H1 (cell line): ENCODE measurements at regions not wholly inside any gene's neighbourhood (a gene's known extent, or its start where the extent isn't known, plus 50 kb on each side); places are given as distances from the start of the nearest gene placed in this dataset.

Source experiments
- CTCF ChIA-PET: fragments of 300-600 bp; sonication (Branson Sonifier 250); formaldehyde crosslinking; loops from one replicate; lab custom pipeline; 2021; ENCODE audit not compliant: partially characterized antibody; lab: Charles Lee
- POLR2A ChIA-PET: fragments of 300-600 bp; sonication (Branson Sonifier 250); formaldehyde crosslinking; loops from one replicate; lab custom pipeline; 2021; ENCODE audit warnings: inconsistent platforms; ENCODE audit not compliant: partially characterized antibody; lab: Charles Lee
- DNase-seq, 2 experiments: peaks; one replicate each; pipeline versions ENCODE4 v3.0.0 to v3.0.0-alpha.2; 2010 to 2022; ENCODE audit warnings: low spot score in 2 of 2, low read depth in 1 of 2, mixed read lengths in 1 of 2
- FAIRE-seq: peaks from 2 replicates; lab custom pipeline; 2011; peaks lifted over from hg19 to GRCh38; lab: Jason Lieb, UNC
- H2AFZ ChIP-seq: 2 replicates; pipeline ENCODE4 v1.8.1; 2012; ENCODE audit warnings: low read length, inconsistent platforms
- H2AK5ac ChIP-seq: 2 replicates; pipeline ENCODE4 v1.6.1; 2013; ENCODE audit warnings: low read depth, low read length
- H2BK120ac ChIP-seq: replicated peaks from 2 replicates; pipeline ENCODE3; 2013; ENCODE audit warnings: low read depth, low read length, inconsistent platforms
- H2BK12ac ChIP-seq: 2 replicates; pipeline ENCODE4 v1.6.1; 2013; ENCODE audit warnings: low read depth, low read length
- H2BK15ac ChIP-seq: 2 replicates; pipeline ENCODE4 v1.6.1; 2013; ENCODE audit warnings: low read length
- H2BK20ac ChIP-seq: 2 replicates; pipeline ENCODE4 v1.6.1; 2013; ENCODE audit warnings: low read length
- H2BK5ac ChIP-seq: 2 replicates; pipeline ENCODE4 v1.6.1; 2013; ENCODE audit warnings: low read depth, low read length
- H3K14ac ChIP-seq: 2 replicates; pipeline ENCODE4 v1.6.1; 2013; ENCODE audit warnings: inconsistent platforms; ENCODE audit not compliant: insufficient read length
- H3K18ac ChIP-seq: 2 replicates; pipeline ENCODE4 v1.6.1; 2013; ENCODE audit warnings: low read length; ENCODE audit errors: extremely low read depth
- H3K23ac ChIP-seq: 2 replicates; pipeline ENCODE4 v1.6.1; 2013; ENCODE audit warnings: inconsistent platforms; ENCODE audit not compliant: insufficient read length
- H3K23me2 ChIP-seq: 2 replicates; pipeline ENCODE4 v1.6.1; 2013; ENCODE audit warnings: low read depth, low read length
- H3K27ac ChIP-seq: 2 replicates; pipeline ENCODE4 v1.6.1; 2011; ENCODE audit warnings: low read depth, low read length, inconsistent platforms
- H3K27me3 ChIP-seq, 4 experiments: replicated peaks in 1 of 4; 1 replicate in 1 of 4; 2 replicates in 3 of 4; pipeline versions ENCODE4 v1.6.1 to v1.8.1; 2011 to 2013; ENCODE audit warnings: low read length in 3 of 4, mild to moderate bottlenecking in 3 of 4, inconsistent platforms in 2 of 4, mixed read lengths in 2 of 4, moderate library complexity in 1 of 4; ENCODE audit not compliant: control insufficient read depth in 3 of 4, insufficient read depth in 3 of 4; ENCODE audit errors: extremely low read depth in 1 of 4
- H3K36me3 ChIP-seq, 4 experiments: 2 replicates each; pipeline versions ENCODE4 v1.6.1 to v1.8.1; 2011 to 2013; ENCODE audit warnings: mild to moderate bottlenecking in 4 of 4, low read length in 3 of 4, moderate library complexity in 2 of 4, control low read depth in 1 of 4, inconsistent platforms in 1 of 4; ENCODE audit not compliant: insufficient read depth in 4 of 4, control insufficient read depth in 2 of 4
- H3K4ac ChIP-seq: replicated peaks from 2 replicates; pipeline ENCODE3; 2013; ENCODE audit warnings: low read length, low read depth, mixed read lengths, inconsistent platforms; ENCODE audit not compliant: insufficient read length
- H3K4me1 ChIP-seq, 4 experiments: replicated peaks in 1 of 4; 1 replicate in 1 of 4; 2 replicates in 3 of 4; pipeline versions ENCODE4 v1.6.1 to v1.8.1; 2011 to 2013; ENCODE audit warnings: low read length in 3 of 4, inconsistent platforms in 2 of 4, mixed read lengths in 1 of 4; ENCODE audit not compliant: insufficient read depth in 4 of 4, control insufficient read depth in 3 of 4
- H3K4me2 ChIP-seq, 2 experiments: 2 replicates each; pipeline versions ENCODE4 v1.6.1 to v1.8.1; 2011 to 2013; ENCODE audit warnings: low read depth in 2 of 2, low read length in 2 of 2, control low read depth in 1 of 2, inconsistent platforms in 1 of 2, mild to moderate bottlenecking in 1 of 2; ENCODE audit not compliant: insufficient read depth in 1 of 2
- H3K4me3 ChIP-seq, 4 experiments: fragments of 200-600, 300-600 bp in 1 of 4; sonication (generic), shearing (Covaris generic), sonication (Bioruptor Twin) in 1 of 4; 2 replicates each; pipeline versions ENCODE4 v1.5.1 to v1.8.1; 2011 to 2016; ENCODE audit warnings: low read length in 4 of 4, low read depth in 3 of 4, control low read depth in 2 of 4, inconsistent platforms in 2 of 4, mild to moderate bottlenecking in 2 of 4, mixed read lengths in 1 of 4, moderate library complexity in 1 of 4; ENCODE audit not compliant: insufficient read depth in 2 of 4; ENCODE audit errors: extremely low read depth in 1 of 4
- H3K56ac ChIP-seq: replicated peaks from 2 replicates; pipeline ENCODE3; 2013; ENCODE audit warnings: low read depth, mild to moderate bottlenecking, mixed read lengths, low read length, inconsistent platforms; ENCODE audit not compliant: insufficient read length
- H3K79me1 ChIP-seq: 2 replicates; pipeline ENCODE4 v1.6.1; 2013; ENCODE audit warnings: low read depth, low read length, control low read depth
- H3K79me2 ChIP-seq, 2 experiments: 2 replicates each; pipeline versions ENCODE4 v1.6.1 to v1.8.1; 2012 to 2013; ENCODE audit warnings: low read length in 2 of 2, mild to moderate bottlenecking in 2 of 2, inconsistent platforms in 1 of 2; ENCODE audit not compliant: insufficient read depth in 2 of 2, control insufficient read depth in 1 of 2
- H3K9ac ChIP-seq, 4 experiments: replicated peaks in 1 of 4; 1 replicate in 1 of 4; 2 replicates in 3 of 4; pipeline versions ENCODE4 v1.6.1 to v1.8.1; 2011 to 2013; ENCODE audit warnings: low read depth in 3 of 4, low read length in 3 of 4, control low read depth in 2 of 4, mild to moderate bottlenecking in 2 of 4, moderate library complexity in 2 of 4, inconsistent platforms in 1 of 4; ENCODE audit errors: extremely low read depth in 1 of 4
- H3K9me3 ChIP-seq, 2 experiments: 2 replicates each; pipeline versions ENCODE4 v1.6.1 to v1.8.1; 2012 to 2013; ENCODE audit warnings: mild to moderate bottlenecking in 2 of 2, moderate library complexity in 2 of 2, control low read depth in 1 of 2, inconsistent platforms in 1 of 2, low read depth in 1 of 2, low read length in 1 of 2, mixed read lengths in 1 of 2; ENCODE audit not compliant: insufficient read depth in 2 of 2
- H4K20me1 ChIP-seq, 2 experiments: replicated peaks in 1 of 2; 2 replicates each; pipeline versions ENCODE3 to v1.8.1; 2011 to 2013; ENCODE audit warnings: inconsistent platforms in 2 of 2, low read length in 2 of 2, mild to moderate bottlenecking in 1 of 2; ENCODE audit not compliant: insufficient read depth in 2 of 2, control insufficient read depth in 1 of 2
- H4K5ac ChIP-seq: 2 replicates; pipeline ENCODE4 v1.6.1; 2013; ENCODE audit warnings: low read length, low read depth, mixed read lengths, inconsistent platforms; ENCODE audit not compliant: insufficient read length
- H4K8ac ChIP-seq: 2 replicates; pipeline ENCODE4 v1.8.0; 2013; ENCODE audit warnings: mild to moderate bottlenecking, moderate library complexity, low read length, inconsistent platforms; ENCODE audit not compliant: insufficient read depth; ENCODE audit errors: extremely low read depth
- H4K91ac ChIP-seq: replicated peaks from 2 replicates; pipeline ENCODE3; 2013; ENCODE audit warnings: low read length, mixed read lengths, inconsistent platforms; ENCODE audit not compliant: insufficient read length
- CREB1 ChIP-seq: IDR thresholded peaks from 2 replicates; pipeline ENCODE4 v1.6.1; 2012; ENCODE audit warnings: inconsistent platforms
- EGR1 ChIP-seq: IDR thresholded peaks from 2 replicates; pipeline ENCODE4 v1.6.1; 2011; ENCODE audit warnings: low read depth, low read length, borderline replicate concordance
- GTF2F1 ChIP-seq: IDR thresholded peaks from 2 replicates; pipeline ENCODE4 v1.6.1; 2012; ENCODE audit warnings: low read depth, low read length, improper control_type of control experiment, borderline replicate concordance
- JUN ChIP-seq: IDR thresholded peaks from 2 replicates; pipeline ENCODE4 v1.6.1; 2011; ENCODE audit warnings: low read depth, mild to moderate bottlenecking, improper control_type of control experiment, low read length
- MAFK ChIP-seq: IDR thresholded peaks from 2 replicates; pipeline ENCODE4 v1.6.1; 2012; ENCODE audit warnings: low read depth, mild to moderate bottlenecking, improper control_type of control experiment, low read length
- SP1 ChIP-seq: IDR thresholded peaks from 2 replicates; pipeline ENCODE4 v1.6.1; 2011; ENCODE audit warnings: low read depth, low read length
- SP2 ChIP-seq: IDR thresholded peaks from 2 replicates; pipeline ENCODE4 v1.6.1; 2012; ENCODE audit warnings: mild to moderate bottlenecking, low read length, inconsistent platforms
- TAF1 ChIP-seq: IDR thresholded peaks from 2 replicates; pipeline ENCODE4 v1.6.1; 2011; ENCODE audit warnings: mild to moderate bottlenecking, low read depth, low read length
- TBP ChIP-seq: IDR thresholded peaks from 2 replicates; pipeline ENCODE4 v1.6.1; 2011; ENCODE audit warnings: low read depth, low read length, improper control_type of control experiment
- WGBS, 2 experiments: shearing (Covaris generic) in 1 of 2; methylation state at CpG; one replicate each; pipeline versions ENCODE4 v1.1.6 to v1.1.7; 2013 to 2015; ENCODE audit warnings: low lambda C conversion rate in 2 of 2, mixed read lengths in 2 of 2, inconsistent platforms in 1 of 2, low coverage in 1 of 2, missing lambda C conversion rate in 1 of 2; ENCODE audit not compliant: insufficient replicate concordance in 2 of 2, insufficient coverage in 1 of 2, insufficient read length in 1 of 2; ENCODE audit errors: extremely low coverage in 1 of 2, missing lambda C conversion rate in 1 of 2; 5-methylcytosine and 5-hydroxymethylcytosine counted together

DNA sequence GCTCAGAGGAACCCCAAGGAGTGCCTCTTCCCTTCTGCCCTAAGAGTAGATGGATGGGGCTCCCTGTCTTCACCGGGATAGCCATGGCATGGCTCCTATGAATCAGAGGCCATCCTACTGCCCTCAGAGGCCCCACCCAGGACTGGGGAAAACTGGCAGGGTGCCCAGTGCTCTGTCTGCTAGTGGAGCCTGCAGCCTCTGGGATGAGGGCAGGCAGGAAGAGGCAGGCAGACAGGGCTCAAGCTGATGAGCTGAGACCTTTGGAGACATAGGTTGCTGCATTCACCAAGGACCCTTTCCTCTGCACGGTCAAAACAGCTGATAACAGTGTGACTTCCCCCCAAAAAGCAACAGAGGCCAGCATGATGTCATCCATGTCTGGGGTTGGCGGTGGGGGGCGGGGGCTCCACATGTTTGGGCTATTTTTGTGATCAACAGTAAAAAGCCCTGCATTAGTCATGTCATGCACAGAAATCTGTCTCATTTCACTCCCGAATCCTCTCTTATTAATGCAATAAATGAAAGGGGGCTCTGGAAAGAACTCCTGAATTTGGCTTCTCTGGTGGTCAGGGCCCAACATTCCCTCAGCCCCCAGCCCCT, 207.6 kb upstream of the MAMLD1 start:
- H4K91ac ChIP-seq = no peak overlapping the region
- H3K27me3 ChIP-seq = no peaks in the 10 kb centered on the region
- no peak overlapping the region for H3K9ac ChIP-seq
- H4K8ac ChIP-seq = no peak overlapping the region
- DNase-seq (no peak), FAIRE-seq (no peak)
- H3K4ac ChIP-seq = no peak overlapping the region
- H3K18ac ChIP-seq = no peak overlapping the region
- no peak overlapping the region for H3K56ac ChIP-seq
- H2BK5ac ChIP-seq = no peak overlapping the region
- no peaks in the 10 kb centered on the region for H3K36me3 ChIP-seq
- no peaks in the 10 kb centered on the region for H3K79me1 ChIP-seq
- no peaks in the 10 kb centered on the region for H3K4me1 ChIP-seq
- no peaks in the 10 kb centered on the region for H3K23me2 ChIP-seq
- no peak overlapping the region for H3K27ac ChIP-seq
- CTCF ChIA-PET = no interaction called here
- H4K20me1 ChIP-seq = no peaks in the 10 kb centered on the region
- no peak overlapping the region for H2AFZ ChIP-seq
- 82% methylated on average over 5 of the region's 5 CpGs; no CpG with 5 or more reads in 1 of the 2 experiments for WGBS, 2 experiments
- no peak overlapping the region for H3K4me2 ChIP-seq
- no peak overlapping the region for H2BK20ac ChIP-seq
- no peak overlapping the region for H2AK5ac ChIP-seq
- H3K79me2 ChIP-seq = no peaks in the 10 kb centered on the region
- POLR2A ChIA-PET = no interaction called here
- no peak overlapping the region for H4K5ac ChIP-seq
- H2BK15ac ChIP-seq = no peak overlapping the region
- no peak overlapping the region for H3K14ac ChIP-seq
- H2BK120ac ChIP-seq = no peak overlapping the region
- H2BK12ac ChIP-seq = no peak overlapping the region
- H3K9me3 ChIP-seq = no peaks in the 10 kb centered on the region
- no peak overlapping the region for H3K4me3 ChIP-seq
- H3K23ac ChIP-seq = no peak overlapping the region
- no peak for TF ChIP-seq TAF1
- no peak for TF ChIP-seq JUN
- no peak for TF ChIP-seq SP1
- TF ChIP-seq GTF2F1 = no peak
- TF ChIP-seq EGR1 = no peak
- no peak for TF ChIP-seq CREB1
- TF ChIP-seq TBP = no peak
- TF ChIP-seq MAFK = no peak
- TF ChIP-seq SP2 = no peak
